Thyroid gland (tissue), 4 donors: ENCODE measurements at regions not wholly inside any gene's neighbourhood (a gene's known extent, or its start where the extent isn't known, plus 50 kb on each side); places are given as distances from the start of the nearest gene placed in this dataset.

Experiments used
- CTCF ChIP-seq, 6 experiments: fragments of 200-600 bp in 3 of 6; fragments of 450-650 bp in 3 of 6; sonication (generic) in 3 of 6; IDR thresholded peaks; one replicate each; pipeline ENCODE4 v1.5.1; 2016 to 2019; ENCODE audit warnings: antibody characterized with exemption in 6 of 6, mild to moderate bottlenecking in 2 of 6, inconsistent platforms in 1 of 6, moderate library complexity in 1 of 6
- POLR2A ChIP-seq, 2 donors: fragments of 450-650 bp; IDR thresholded peaks; one replicate each; pipeline ENCODE4 v1.6.1; 2017; ENCODE audit warnings: antibody characterized with exemption in 2 of 2, mild to moderate bottlenecking in 2 of 2, moderate library complexity in 1 of 2

- TF ChIP-seq CTCF (IDR thresholded peaks at IDR 0.05) (no peak), POLR2A (IDR thresholded peaks at IDR 0.05) (no peak)
Measured at GRCh38 chr6:14716499-14717146, 529.2 kb upstream of the JARID2 start.
